ENCODE measurements at regions not wholly inside any gene's neighbourhood (a gene's known extent, or its start where the extent isn't known, plus 50 kb on each side); places are given as distances from the start of the nearest gene placed in this dataset.
"Not testable (repeated sequence)": the region's sequence is repeated elsewhere in the genome, so short reads cannot be mapped to it uniquely, and the experiment has no call there.

DNA sequence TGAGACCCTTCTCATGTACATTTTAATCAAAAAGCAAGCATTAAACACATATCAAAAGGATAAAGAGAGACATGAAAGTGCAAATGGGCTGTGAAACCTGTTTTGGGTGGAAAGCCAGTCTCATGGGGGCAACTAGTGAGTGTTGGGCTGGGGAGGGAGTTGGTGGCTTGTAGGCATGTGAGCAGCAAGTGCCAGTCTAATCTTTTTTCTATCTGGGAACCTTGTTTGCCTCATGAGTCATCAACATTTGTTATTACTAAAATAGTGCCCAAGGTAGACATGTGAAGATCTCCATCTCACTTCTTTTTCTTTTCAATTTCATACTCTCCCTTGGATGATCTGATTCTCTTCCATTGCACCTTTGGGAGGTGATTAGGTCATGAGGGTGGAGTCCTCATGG, 613.9 kb upstream of the GYPC start:
- TF ChIP-seq, protein P1, sequence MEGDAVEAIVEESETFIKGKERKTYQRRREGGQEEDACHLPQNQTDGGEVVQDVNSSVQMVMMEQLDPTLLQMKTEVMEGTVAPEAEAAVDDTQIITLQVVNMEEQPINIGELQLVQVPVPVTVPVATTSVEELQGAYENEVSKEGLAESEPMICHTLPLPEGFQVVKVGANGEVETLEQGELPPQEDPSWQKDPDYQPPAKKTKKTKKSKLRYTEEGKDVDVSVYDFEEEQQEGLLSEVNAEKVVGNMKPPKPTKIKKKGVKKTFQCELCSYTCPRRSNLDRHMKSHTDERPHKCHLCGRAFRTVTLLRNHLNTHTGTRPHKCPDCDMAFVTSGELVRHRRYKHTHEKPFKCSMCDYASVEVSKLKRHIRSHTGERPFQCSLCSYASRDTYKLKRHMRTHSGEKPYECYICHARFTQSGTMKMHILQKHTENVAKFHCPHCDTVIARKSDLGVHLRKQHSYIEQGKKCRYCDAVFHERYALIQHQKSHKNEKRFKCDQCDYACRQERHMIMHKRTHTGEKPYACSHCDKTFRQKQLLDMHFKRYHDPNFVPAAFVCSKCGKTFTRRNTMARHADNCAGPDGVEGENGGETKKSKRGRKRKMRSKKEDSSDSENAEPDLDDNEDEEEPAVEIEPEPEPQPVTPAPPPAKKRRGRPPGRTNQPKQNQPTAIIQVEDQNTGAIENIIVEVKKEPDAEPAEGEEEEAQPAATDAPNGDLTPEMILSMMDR (IDR thresholded peaks at IDR 0.05; ENCODE audit: insufficient read depth, low read depth, low read length): no peak
- H3K4me3 ChIP-seq (ENCODE audit: low read depth, low read length): no peak overlapping the region
- DNase-seq (ENCODE audit: low read depth): no peak

DNA sequence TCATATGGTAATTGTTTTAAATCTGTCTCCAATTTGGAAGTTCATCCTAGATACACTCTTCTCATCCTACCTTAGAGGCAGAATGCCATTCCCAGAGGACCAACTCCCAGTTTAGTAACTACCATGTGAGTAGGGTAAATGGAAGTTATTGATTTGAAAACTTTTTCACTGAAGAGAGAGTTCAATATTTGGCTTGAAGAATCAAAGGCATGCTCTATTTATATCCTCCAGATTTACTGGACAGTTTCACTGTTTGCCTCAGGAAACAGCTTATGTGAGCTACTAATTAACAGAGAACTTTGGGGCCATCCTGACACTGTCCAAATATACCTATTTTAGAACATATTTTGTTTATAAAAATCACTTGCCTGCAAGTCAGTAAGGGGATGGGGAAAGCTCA, 607.2 kb upstream of the GYPC start:
- no peak for DNase-seq (ENCODE audit: low read depth)
- no peak overlapping the region for H3K4me3 ChIP-seq (ENCODE audit: low read depth, low read length)
- TF ChIP-seq, protein P1 (IDR thresholded peaks at IDR 0.05; ENCODE audit: insufficient read depth, low read depth, low read length): no peak

DNA sequence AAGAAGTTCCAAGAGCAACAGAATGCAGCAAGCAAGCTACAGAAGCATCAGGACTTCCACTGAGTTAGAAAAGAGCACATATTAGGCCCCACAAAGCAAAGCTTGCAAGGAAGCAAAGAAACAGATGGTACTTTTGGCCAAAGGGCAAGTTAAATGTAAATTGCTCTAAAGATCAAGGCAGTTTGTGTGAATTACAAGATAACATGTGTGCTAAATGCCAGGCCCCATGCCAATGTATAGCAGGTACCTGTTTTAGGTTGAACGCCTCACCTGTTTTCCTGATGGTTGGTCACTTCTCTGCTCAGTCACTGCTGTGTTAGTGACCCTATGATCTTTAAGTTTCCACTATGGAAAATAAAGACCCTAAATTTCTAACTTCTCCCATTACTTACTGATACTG, 606.5 kb upstream of the GYPC start:
- H3K4me3 ChIP-seq (ENCODE audit: low read depth, low read length): no peak overlapping the region

DNA sequence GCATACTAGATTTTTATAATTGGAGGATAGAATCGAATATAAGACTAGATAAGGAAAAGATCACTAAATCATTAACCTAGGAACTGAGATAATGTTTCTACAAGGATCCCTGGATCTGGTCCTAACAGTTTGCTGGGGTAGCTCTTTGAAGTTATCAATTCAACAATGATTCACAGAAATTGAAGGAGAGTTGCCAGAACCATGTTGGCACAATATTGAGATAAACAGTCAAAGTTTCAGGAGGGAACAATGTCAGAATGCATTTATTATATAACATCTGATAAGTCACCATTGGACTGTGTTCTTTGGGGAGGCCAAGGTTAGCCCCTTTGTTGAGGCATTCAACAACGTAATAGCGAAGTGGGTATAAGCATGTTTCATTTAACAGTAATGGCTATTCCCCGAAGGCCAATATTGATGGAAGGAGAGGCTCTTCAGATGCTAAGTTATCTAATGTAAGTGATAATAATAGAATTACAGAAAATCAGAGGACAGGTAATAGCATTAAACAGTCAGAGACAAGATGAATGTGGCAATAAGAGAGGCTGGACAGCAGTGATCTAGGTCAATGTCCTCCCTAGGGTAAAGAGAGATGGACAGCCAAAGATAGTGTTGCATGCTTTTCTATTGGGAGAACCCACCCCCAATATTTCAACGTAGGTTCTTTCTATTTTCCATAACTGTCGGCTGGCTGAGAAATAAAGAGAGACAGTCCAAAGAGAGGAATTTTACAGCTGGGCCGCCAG, 604.8 kb upstream of the GYPC start:
- TF ChIP-seq, protein P1 (IDR thresholded peaks at IDR 0.05; ENCODE audit: insufficient read depth, low read depth, low read length): no peak
- DNase-seq (ENCODE audit: low read depth): no peak
- H3K4me3 ChIP-seq (ENCODE audit: low read depth, low read length): no peak overlapping the region

More for the DNA sequence above, 606.5 kb upstream of the GYPC start:
- TF ChIP-seq, protein P1 (IDR thresholded peaks at IDR 0.05; ENCODE audit: insufficient read depth, low read depth, low read length): no peak
- DNase-seq (ENCODE audit: low read depth): no peak

DNA sequence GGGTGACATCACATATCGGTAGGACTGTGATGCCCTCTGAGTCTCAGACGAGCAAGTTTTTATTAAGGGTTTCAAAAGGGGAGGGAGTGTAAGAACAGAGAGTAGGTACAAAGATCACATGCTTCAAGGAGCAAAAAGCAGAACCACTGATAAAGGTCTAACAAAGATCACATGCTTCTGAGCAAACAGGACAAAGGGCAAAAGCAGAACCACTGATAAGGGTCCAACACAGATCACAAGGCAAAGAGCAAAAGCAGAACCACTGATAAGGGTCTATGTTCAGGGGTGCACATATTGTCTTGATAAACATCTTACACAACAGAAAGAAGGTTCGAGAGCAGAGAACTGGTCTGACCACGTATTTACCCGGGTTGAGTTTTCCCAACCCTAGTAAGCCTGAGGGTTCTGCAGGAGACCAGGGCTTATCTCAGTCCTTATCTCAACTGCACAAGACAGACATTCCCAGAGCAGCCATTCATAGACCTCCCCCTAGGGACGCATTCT, 604.2 kb upstream of the GYPC start:
- not testable (repeated sequence) for H3K4me3 ChIP-seq (ENCODE audit: low read depth, low read length); DNase-seq (ENCODE audit: low read depth)

DNA sequence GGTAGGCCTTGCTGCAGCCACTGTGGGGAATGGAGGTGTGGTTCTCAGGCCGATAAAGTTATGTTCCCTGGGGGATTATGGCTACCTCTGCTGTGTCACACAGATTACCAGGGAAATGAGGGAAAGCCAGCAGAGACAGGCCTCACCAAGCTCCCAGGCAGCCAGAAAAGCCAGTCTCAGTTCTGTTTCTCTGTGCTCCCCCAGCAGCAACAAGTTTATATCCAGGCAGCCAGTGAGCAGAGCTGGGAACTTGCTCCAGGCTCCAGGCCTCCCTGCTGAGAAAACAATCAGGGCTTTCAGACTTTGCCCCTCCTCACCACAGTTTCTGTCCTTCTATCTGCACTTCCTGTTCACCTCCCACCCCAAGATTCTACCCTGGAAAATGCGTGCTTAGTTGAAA, 596.6 kb upstream of the GYPC start:
- no peak for DNase-seq (ENCODE audit: low read depth)
- TF ChIP-seq, protein P1 (IDR thresholded peaks at IDR 0.05; ENCODE audit: insufficient read depth, low read depth, low read length): no peak
- H3K4me3 ChIP-seq (ENCODE audit: low read depth, low read length): no peak overlapping the region

DNA sequence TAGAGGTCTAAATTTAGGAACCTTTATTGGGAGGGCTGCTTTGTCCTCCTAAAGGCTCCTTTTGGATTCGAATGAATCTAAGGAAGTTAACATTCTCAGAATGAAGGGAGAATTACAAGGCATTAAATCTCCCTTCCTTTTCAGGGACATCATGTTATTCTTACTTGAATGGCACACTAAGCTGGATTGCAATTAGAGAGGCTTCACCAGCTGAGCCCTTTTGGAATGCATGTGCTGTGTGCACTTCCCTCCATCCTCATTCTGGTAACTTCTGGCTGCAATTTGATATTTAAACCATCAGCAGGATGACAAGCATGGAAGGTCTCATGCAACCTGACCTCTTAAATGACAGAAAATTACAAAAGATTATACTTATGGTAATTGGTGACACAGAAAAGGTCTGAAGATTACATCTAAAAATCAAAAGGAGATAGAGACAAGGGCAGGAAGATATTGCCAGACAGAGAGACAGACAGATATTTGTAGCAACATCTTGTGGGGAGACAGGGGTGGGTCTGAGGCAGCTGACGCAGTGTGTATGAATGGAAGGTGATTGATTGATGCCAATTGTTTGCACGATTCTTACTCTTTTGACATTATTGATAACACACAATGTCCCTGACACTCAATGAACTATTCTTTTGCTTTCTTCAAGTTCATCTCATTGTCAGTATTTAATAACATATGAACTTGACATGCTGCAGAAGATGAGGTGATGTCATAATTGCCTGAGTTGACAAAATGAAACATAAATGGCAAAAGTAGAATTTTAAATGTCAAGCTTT, 570.8 kb upstream of the GYPC start:
- no peak for DNase-seq (ENCODE audit: low read depth)
- no peak overlapping the region for H3K4me3 ChIP-seq (ENCODE audit: low read depth, low read length)
- TF ChIP-seq, protein P1 (IDR thresholded peaks at IDR 0.05; ENCODE audit: insufficient read depth, low read depth, low read length): no peak
